Loucy (cell line): ENCODE measurements at regions not wholly inside any gene's neighbourhood (a gene's known extent, or its start where the extent isn't known, plus 50 kb on each side); places are given as distances from the start of the nearest gene placed in this dataset.

ENCODE experiments used
- H2AFZ ChIP-seq: fragments of 200-600 bp; sonication (generic); 2 replicates; pipeline ENCODE4 v1.6.0; 2016; ENCODE audit warnings: antibody characterized with exemption, mild to moderate bottlenecking, low read length, moderate library complexity
- H3F3A ChIP-seq: fragments of 200-600 bp; 2 replicates; pipeline ENCODE4 v1.6.0; 2016; ENCODE audit warnings: antibody characterized with exemption, low read depth, mild to moderate bottlenecking
- H3K27me3 ChIP-seq: fragments of 200-600 bp; sonication (generic); 2 replicates; pipeline ENCODE4 v1.6.1; 2014; ENCODE audit warnings: low read length, mild to moderate bottlenecking; ENCODE audit not compliant: insufficient read depth, poor library complexity, severe bottlenecking
- H3K36me3 ChIP-seq: fragments of 200-600 bp; sonication (generic); 2 replicates; pipeline ENCODE4 v1.6.1; 2016; ENCODE audit warnings: low read length; ENCODE audit not compliant: insufficient read depth
- H3K4me1 ChIP-seq: fragments of 200-600 bp; sonication (generic); 2 replicates; pipeline ENCODE4 v1.5.1; 2014; ENCODE audit warnings: low read length, mild to moderate bottlenecking; ENCODE audit not compliant: insufficient read depth, poor library complexity, severe bottlenecking
- H3K4me2 ChIP-seq: fragments of 200-600 bp; sonication (generic); 2 replicates; pipeline ENCODE4 v1.6.0; 2014; ENCODE audit warnings: antibody characterized with exemption, low read length, low read depth, mild to moderate bottlenecking; ENCODE audit not compliant: poor library complexity, severe bottlenecking
- H3K4me3 ChIP-seq: fragments of 200-600 bp; sonication (generic); 2 replicates; pipeline ENCODE4 v1.5.1; 2014; ENCODE audit warnings: low read length, mild to moderate bottlenecking, mixed read lengths; ENCODE audit not compliant: poor library complexity, severe bottlenecking
- H3K79me2 ChIP-seq: fragments of 200-600 bp; sonication (generic); 2 replicates; pipeline ENCODE4 v1.6.1; 2014; ENCODE audit warnings: low read length; ENCODE audit not compliant: insufficient read depth
- H3K9ac ChIP-seq: fragments of 200-600 bp; sonication (generic); 2 replicates; pipeline ENCODE4 v1.6.0; 2014; ENCODE audit warnings: mild to moderate bottlenecking, low read depth, low read length, moderate library complexity; ENCODE audit not compliant: poor library complexity, severe bottlenecking
- H3K9me2 ChIP-seq: fragments of 200-600 bp; sonication (generic); replicated peaks from 2 replicates; pipeline ENCODE4 v1.6.1; 2016; ENCODE audit warnings: low read depth, low read length, mixed read lengths
- H3K9me3 ChIP-seq: fragments of 200-600 bp; sonication (generic); 2 replicates; pipeline ENCODE4 v1.6.1; 2014; ENCODE audit warnings: mild to moderate bottlenecking, antibody characterized with exemption, low read length, low read depth; ENCODE audit not compliant: insufficient read depth
- H4K20me1 ChIP-seq: fragments of 200-600 bp; sonication (generic); 2 replicates; pipeline ENCODE4 v1.6.0; 2014; ENCODE audit warnings: antibody characterized with exemption, low read length, mild to moderate bottlenecking; ENCODE audit not compliant: insufficient read depth, poor library complexity, severe bottlenecking
- EZH2phosphoT487 ChIP-seq: fragments of 200-600 bp; IDR thresholded peaks from 2 replicates; pipeline ENCODE4 v1.6.1; 2018; ENCODE audit warnings: antibody characterized with exemption, mild to moderate bottlenecking, moderate library complexity, borderline replicate concordance
- TF ChIP-seq, protein P1 (sequence below): fragments of 200-600 bp; sonication (generic); conservative IDR thresholded peaks from 2 replicates; pipeline ENCODE4 v1.5.1; 2014; ENCODE audit warnings: mild to moderate bottlenecking, antibody characterized with exemption, low read length

DNA sequence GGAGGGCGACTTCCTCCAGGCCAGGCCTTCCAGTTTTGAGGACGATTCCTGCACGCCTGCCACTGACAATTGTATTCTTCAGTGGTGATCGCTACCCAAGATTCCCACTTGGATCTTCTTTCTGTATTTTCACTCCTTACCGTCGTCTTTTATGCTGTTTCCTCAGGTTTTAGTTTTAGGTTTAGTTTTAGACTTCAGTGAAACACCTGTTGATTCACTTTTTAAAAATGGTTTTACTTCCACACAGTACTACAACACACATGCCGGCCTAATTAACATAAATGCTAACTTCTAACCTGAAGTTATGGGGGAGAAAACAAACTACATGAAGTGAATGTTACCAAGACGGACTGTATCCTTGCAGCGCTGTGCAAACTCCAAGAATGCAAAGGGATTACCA, 530.6 kb upstream of the MGMT start:
- TF ChIP-seq, protein P1, sequence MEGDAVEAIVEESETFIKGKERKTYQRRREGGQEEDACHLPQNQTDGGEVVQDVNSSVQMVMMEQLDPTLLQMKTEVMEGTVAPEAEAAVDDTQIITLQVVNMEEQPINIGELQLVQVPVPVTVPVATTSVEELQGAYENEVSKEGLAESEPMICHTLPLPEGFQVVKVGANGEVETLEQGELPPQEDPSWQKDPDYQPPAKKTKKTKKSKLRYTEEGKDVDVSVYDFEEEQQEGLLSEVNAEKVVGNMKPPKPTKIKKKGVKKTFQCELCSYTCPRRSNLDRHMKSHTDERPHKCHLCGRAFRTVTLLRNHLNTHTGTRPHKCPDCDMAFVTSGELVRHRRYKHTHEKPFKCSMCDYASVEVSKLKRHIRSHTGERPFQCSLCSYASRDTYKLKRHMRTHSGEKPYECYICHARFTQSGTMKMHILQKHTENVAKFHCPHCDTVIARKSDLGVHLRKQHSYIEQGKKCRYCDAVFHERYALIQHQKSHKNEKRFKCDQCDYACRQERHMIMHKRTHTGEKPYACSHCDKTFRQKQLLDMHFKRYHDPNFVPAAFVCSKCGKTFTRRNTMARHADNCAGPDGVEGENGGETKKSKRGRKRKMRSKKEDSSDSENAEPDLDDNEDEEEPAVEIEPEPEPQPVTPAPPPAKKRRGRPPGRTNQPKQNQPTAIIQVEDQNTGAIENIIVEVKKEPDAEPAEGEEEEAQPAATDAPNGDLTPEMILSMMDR, result no peak
- no peak for TF ChIP-seq EZH2phosphoT487
- Histone ChIP-seq H4K20me1 (no peaks in the 10 kb centered on the region), H3K4me2 (no peak overlapping the region), H3K4me3 (no peak overlapping the region), H3F3A (no peaks in the 10 kb centered on the region), H3K36me3 (no peaks in the 10 kb centered on the region), H3K9me2 (no peaks in the 10 kb centered on the region), H3K79me2 (no peaks in the 10 kb centered on the region), H3K9me3 (no peaks in the 10 kb centered on the region), H2AFZ (no peak overlapping the region), H3K9ac (no peak overlapping the region), H3K27me3 (no peaks in the 10 kb centered on the region), H3K4me1 (peaks cover 5% of the 10 kb centered on the region)

- Histone ChIP-seq H3K4me1 (peaks cover 5% of the 10 kb centered on the region), H3K27me3 (no peaks in the 10 kb centered on the region), H3K36me3 (no peaks in the 10 kb centered on the region), H3F3A (no peaks in the 10 kb centered on the region), H3K4me2 (no peak overlapping the region), H3K4me3 (no peak overlapping the region), H2AFZ (no peak overlapping the region), H4K20me1 (no peaks in the 10 kb centered on the region), H3K79me2 (no peaks in the 10 kb centered on the region), H3K9ac (no peak overlapping the region), H3K9me3 (no peaks in the 10 kb centered on the region), H3K9me2 (no peaks in the 10 kb centered on the region)
- TF ChIP-seq EZH2phosphoT487, result no peak
- TF ChIP-seq, protein P1, result no peak
Measured at GRCh38 chr10:128938558-128938957, 528.5 kb upstream of the MGMT start.

DNA sequence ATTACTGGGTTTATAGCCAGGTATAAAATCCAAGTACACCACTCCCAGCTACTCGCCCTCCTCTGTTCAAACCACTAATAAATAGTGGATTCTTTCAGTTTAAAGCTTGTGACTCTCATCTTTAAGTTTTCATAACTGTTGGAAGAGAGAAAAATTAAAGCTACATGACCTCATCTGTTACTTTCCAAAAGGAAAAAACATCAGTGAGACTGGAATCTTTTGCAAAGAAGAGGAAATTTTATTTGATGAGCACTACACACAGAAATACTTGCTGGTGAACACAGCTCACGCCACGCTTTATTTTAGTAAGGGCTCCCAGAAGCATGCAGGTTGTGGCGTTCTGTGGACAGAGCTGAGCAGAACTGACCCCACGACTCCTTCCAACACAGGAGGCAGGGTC, 527.0 kb upstream of the MGMT start:
- H3K4me2 ChIP-seq, result no peak overlapping the region
- H3K36me3 ChIP-seq, result no peaks in the 10 kb centered on the region
- H4K20me1 ChIP-seq, result no peaks in the 10 kb centered on the region
- no peaks in the 10 kb centered on the region for H3K79me2 ChIP-seq
- no peaks in the 10 kb centered on the region for H3K9me2 ChIP-seq
- H3K9me3 ChIP-seq, result no peaks in the 10 kb centered on the region
- H3K4me1 ChIP-seq, result peaks cover under 1% of the 10 kb centered on the region
- H3K9ac ChIP-seq, result no peak overlapping the region
- H3K4me3 ChIP-seq, result no peak overlapping the region
- H3F3A ChIP-seq, result no peaks in the 10 kb centered on the region
- no peak overlapping the region for H2AFZ ChIP-seq
- TF ChIP-seq EZH2phosphoT487, result no peak
- TF ChIP-seq, protein P1, result no peak
- no peaks in the 10 kb centered on the region for H3K27me3 ChIP-seq
